Stimulated activated CD8-positive, alpha-beta memory T cell treated with anti-CD3 and anti-CD28 coated beads, Interleukin-12 subunit alpha, Interleukin-12 subunit beta, amount 100 ng/mL, for 24 hours (primary cell): ENCODE measurements at regions not wholly inside any gene's neighbourhood (a gene's known extent, or its start where the extent isn't known, plus 50 kb on each side); places are given as distances from the start of the nearest gene placed in this dataset.

Experiments used
- DNase-seq: peaks from one replicate; pipeline ENCODE4 v3.0.0-alpha.2; 2020; ENCODE audit errors: extremely low read depth

DNA sequence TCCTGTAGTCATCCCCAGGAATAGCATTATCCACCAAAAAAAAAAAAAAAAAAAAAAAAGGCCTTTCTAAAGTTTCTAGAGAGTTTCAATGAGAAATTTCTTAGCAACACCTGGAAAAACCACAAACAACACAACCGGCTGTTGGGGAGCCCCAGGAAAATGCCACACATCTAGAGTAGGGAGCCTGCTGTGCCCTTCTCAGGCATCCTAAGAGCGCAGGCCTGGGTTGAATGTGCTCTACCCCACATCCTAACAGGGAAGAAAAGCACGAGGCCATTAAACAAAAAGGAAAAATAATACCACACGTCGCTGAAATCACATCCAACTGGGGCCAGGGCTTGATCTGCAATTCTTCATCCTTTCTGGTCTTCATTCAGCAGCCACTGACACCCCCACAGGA, 367.5 kb downstream of the TGFB2 start:
- no peak for DNase-seq

DNA sequence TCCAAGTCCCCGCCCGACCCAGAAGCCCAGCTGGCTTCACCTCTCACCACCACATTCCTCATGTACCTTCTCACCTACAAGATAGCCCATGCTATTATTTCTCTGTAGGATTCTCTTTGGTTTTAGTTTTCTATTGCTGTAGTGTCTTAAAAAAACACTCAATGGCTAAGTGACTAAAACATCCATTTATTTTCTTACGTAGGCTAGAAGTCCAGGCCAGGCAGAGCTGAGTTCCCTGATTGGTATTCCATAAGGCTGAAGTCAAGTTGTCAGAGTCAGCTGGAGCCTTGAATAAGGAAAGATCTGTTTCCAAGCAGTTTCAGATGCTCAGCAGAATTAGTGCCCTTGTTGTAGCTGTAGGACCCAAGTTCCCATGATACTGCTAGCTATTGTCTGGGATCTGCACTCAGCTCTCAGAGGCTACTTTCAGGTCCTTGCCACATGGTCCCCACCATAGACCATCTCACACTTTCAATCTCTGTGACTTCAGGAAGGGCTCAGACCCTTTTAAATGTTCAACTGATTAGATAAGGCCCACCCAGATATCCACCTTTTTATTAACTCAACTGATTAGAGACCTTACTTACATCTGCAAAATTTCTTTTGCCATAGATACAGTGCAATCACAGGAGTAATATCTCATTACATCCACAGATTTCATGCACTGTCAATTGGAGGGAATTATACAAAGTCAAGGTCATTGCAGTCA, 371.0 kb downstream of the TGFB2 start:
- DNase-seq = no peak

DNA sequence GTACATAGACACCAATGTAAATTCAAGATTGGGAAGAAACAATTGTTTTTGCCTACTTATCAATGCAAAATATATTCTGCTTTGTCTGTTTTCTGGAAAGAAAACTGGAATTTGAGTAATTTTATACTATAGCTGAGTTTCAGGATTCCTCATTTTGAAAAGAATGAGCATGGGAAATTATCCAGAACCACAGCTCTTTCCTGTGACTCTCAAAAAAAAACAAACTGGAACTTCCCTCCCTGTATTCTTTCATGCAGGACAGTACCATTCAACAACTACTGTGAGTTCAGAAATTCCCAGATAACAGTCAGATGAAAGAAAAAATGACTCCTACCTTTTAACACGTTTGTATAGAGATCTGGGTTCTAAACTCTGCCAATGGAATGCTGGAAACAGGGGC, 372.4 kb downstream of the TGFB2 start:
- no peak for DNase-seq

DNA sequence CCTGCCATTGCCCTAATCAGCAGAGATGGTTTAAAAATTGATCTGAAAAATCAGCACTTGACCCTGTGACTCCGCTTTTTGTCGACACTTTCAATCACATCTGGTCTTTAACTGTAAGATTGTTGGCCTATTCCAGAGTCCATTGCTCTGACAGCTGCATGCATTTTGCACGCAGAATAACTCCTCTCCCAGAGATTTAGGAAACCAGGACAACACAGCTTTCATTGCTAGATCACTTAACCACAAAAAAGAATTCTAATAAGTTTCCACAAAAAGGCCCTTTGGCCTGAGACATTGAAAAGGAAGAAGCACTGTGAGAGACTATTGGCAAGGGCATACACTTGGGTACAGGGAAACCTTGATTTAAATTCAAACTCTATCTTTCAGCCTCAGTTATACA, 373.1 kb downstream of the TGFB2 start:
- DNase-seq = no peak

DNA sequence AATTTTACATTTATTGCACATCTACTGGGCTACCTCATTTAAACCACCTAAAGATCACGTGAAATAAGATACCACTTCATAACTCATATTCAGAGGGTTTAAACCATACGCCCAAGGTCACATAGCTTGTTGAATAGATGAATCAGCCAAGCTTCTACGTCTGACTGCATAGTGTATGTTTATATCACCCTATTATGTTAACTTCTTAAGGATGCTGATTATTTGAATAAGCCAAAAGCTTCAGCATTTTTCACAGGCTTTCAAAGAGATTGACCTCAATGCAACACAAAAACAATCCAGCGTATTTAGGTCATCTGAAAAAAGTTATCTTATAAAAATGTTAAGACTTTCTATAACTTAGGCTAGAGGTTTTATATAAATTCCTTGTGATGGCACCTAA, 373.8 kb downstream of the TGFB2 start:
- DNase-seq = no peak

GRCh38 chr1:218728898-218729565, 383.9 kb downstream of the TGFB2 start:
- no peak for DNase-seq

- DNase-seq = no peak
Observed at GRCh38 chr1:218735436-218736032, 390.4 kb downstream of the TGFB2 start.

DNA sequence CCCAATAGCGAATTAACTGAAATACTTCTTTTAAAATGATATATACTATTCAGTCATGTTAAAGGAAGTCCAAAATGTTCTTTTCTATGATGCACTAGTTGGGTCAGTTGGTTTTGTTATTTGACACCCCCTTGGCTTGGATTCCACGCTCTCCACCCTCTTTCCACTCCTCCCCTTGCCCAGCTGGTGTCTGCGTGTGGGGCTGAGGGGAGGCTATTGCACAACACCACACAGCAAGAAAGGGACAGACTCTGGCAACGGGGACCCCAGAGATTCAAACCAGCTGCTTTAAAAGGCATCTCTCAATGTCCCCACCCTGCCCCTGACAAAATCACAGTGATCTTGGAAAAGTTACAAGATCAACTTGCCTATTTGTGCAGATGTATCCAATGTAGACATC, 394.3 kb downstream of the TGFB2 start:
- DNase-seq = no peak

GRCh38 chr1:218741852-218742251, 396.7 kb downstream of the TGFB2 start:
- no peak for DNase-seq

GRCh38 chr1:218742467-218743262, 397.5 kb downstream of the TGFB2 start:
- DNase-seq = no peak

DNA sequence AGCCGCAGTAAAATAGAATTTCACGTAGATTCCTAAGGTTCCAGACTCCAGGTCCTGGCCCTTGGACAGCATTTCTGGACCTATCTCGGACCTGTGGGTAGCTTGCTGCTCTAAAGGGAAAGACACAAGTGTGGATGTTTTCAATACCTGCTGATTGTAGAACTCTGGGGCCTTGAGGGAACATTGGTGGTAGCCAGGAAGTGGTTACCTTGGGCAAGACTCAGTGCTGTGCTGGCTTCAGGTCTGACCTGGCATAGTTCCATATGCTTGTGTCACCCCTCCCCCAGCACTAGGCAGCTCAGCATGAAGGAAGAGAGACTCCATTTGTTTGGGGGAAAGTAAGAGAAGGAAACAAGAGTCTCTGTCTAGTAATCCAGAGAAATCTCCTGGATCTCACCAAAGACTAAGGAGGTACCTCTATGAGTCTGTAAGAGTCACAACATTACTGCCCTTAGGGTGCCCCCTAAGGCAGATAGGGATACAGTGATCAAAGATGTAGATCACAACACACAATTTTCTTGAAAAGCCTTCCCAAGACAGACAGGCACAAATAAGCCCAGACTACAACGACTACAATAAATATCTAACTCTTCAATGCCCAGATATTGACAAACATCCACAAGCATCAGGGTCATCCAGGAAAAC, 398.8 kb downstream of the TGFB2 start:
- no peak for DNase-seq

DNA sequence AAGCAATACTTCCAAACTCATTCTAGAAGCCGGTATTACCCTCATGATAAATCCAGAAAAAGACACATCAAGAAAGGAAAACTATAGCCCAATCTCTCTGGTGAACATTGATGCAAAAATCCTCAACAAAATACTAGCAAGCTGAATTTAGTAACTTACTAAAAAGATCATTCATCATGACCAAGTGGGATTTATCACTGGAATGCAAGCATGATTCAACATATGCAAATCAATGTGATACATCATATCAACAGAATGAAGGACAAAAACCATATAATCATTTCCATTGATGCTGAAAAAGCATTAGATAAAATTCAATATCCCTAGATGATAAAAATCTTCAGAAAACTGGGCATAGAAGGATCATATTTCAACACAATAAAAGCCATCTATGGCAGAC, 402.9 kb downstream of the TGFB2 start:
- DNase-seq = no peak

DNA sequence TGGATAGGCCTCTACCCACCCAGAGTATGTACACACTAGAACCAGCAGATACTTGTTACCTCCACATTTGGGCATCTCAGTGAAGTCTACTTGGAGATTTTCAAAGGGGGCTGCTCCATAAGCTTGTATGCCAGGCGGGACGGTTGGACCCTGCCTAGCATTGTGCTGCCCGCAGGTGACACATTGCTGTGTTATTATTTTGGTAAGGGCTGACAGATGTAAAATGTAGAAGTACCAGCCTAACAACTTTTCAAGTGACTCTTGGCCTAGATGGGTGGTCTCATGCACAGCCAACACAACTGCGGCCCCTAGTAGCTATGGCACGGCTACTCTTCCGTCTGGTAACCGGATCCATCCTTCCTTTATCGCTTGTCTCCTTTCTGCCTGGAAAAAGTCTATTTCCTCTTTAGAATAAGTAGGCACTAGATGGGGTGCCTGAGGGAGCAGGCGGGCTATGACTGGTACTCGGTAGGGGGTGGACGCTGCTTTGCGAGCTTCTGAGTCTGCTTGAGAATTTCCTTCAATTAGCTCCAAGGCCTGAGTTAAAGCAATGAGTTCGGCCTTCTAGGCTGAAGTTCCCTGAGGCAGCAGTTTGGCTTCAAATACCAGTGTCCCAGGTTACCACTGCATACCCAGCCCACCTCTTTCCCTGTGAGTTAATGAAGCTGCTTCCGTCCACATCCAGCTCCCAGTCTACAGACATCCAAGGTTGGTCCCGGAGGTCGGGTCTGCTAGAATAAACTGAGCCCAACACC, 405.3 kb downstream of the TGFB2 start:
- DNase-seq = no peak

DNA sequence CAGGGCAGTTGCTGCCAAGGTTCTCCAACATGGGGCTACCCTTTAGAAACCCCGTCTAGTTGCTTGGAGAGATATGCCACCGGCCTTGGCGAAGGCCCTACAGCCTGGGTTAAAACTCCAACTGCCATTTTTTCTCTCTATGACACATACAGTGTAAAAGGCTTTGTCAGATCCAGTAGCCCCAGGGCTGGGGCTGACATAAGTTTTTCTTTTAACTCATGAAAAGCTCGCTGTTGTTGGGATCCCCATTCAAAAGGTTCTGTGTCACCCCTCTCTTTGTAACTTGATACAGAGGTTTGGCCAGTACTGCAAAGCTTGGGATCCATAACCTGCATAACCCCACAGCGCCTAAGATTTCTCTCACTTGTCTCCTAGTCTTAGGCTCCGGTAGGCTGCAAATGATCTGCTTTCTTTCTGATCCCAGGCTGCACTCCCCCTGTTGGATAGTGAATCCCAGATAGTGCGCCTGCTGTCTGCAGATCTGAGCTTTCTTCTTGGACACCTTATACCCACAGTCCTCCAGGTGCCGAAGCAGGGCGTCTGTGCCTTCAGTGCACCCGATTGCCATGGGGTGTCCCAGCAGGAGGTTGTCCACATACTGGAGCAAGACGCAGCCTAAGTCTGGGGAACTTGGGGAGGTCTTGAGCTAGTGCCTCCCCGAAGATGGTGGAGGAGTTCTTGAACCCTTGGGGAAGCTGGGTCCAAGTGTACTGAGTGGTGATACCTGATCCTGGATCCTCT, 406.2 kb downstream of the TGFB2 start:
- no peak for DNase-seq

DNA sequence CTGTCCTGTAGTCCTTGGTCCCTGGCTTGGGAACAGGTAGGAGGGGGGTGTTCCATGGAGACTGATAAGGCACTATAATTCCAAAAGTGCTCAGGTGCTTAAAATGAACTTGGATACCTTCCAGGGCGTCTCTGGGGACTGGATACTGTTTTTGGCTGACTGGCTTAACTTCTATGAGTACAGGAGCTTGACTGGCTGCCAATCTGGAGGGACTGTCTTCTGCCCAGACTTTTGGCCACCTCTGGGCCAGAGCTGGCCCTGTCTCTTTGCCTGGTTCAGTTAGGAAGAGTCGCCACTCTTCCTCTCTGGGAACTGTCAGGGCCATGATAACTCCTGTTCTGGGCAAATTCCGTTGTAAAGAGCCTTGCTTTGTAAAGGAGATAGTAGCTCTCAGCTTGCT, 407.0 kb downstream of the TGFB2 start:
- no peak for DNase-seq

DNA sequence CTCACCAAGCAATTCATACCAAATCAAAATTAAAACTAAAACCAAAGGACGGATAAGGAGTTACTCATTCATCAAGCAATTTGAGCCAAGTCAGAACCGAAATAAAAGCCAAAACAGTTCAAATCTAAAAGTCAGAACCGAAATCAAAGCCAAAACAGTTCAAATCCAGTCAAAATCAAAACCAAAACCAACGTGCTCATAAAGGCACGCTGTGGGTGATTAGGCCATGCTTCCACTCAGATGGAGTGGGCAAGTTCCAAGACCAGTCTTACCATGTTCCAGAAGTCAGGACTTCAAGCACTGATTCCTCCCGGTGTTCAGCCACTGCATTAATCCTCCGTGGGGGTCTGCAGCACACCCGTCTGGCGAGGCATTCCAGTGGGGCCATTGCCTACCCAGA, 409.3 kb downstream of the TGFB2 start:
- no peak for DNase-seq

- DNase-seq = no peak
Observed at GRCh38 chr1:218755128-218755527, 410.0 kb downstream of the TGFB2 start.

GRCh38 chr1:218759795-218760194, 413.9 kb upstream of the LYPLAL1 start:
- no peak for DNase-seq

DNA sequence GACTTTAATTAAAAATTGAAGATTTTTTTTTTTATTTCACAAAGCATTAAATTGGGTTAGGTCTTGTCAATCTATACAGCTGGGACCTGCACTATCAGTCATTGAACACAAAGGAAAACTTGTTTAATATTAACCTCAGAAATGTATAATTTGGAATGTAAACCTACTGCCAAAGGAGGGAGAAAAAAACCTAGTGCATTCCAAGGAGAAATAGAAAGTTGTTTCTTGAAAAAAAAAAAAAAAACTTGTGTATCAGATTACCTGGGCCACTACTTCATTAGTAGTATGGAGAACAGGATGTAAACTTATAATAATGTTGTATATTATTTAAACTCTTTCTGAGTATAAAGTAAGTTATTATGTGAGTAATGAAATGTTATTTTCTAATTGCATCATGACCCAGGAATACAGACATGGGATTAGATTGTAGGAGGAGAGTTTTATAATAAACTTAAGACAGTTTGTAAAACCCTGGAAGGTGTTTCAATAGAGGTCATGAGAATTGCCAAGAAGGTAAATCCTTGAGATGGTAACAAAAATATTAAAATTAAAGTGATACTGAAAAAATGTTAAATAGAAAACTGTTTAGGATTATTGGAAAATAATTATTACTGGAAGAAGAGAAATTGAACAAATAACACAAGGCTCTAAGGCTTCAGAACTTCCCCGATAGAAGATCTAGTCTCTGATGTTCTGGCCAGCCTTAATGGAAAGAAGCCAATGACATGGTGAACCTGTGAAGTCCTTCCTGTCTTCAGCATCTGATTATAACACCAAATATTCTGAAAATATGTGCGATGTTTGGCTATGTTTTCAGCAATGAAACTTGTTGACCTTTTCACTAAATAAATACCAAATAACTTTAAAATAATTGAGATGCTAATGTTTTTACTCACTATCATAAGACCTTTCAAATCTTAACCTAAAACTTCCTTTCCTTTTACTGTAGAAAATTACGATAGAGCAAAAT, 412.8 kb upstream of the LYPLAL1 start:
- no peak for DNase-seq
